Stomach (tissue), 8 donors: ENCODE measurements at regions not wholly inside any gene's neighbourhood (a gene's known extent, or its start where the extent isn't known, plus 50 kb on each side); places are given as distances from the start of the nearest gene placed in this dataset.

ENCODE experiments used
- DNase-seq, 2 donors: peaks; one replicate each; pipeline versions ENCODE4 v3.0.0 to v3.0.0-alpha.2; 2013 to 2019
- H3K27ac ChIP-seq, 5 donors: fragments of 200-600 bp in 4 of 5; sonication (generic) in 4 of 5; one replicate each; pipeline ENCODE4 v1.5.1; 2013 to 2019; ENCODE audit warnings: mild to moderate bottlenecking in 1 of 5, moderate library complexity in 1 of 5
- H3K27me3 ChIP-seq, 3 donors: fragments of 200-600 bp; sonication (generic); one replicate each; pipeline ENCODE4 v1.5.1; 2017 to 2019; ENCODE audit warnings: mixed run types in 1 of 3
- H3K36me3 ChIP-seq, 4 donors: fragments of 200-600 bp; sonication (generic); 1 replicate in 3 of 4; 2 replicates in 1 of 4; pipeline ENCODE4 v1.5.1; 2016 to 2019
- H3K4me1 ChIP-seq, 4 donors: fragments of 200-600 bp; sonication (generic); one replicate each; pipeline ENCODE4 v1.5.1; 2016 to 2019
- H3K4me3 ChIP-seq, 4 donors: fragments of 200-600 bp; sonication (generic) in 3 of 4; one replicate each; pipeline ENCODE4 v1.5.1; 2016 to 2019; ENCODE audit warnings: mild to moderate bottlenecking in 1 of 4
- H3K9me3 ChIP-seq, 4 donors: fragments of 200-600 bp; sonication (generic); one replicate each; pipeline ENCODE4 v1.5.1; 2016 to 2019
- CTCF ChIP-seq, 7 experiments: fragments of 450-650 bp in 4 of 7; fragments of 200-600 bp in 3 of 7; sonication (generic) in 3 of 7; IDR thresholded peaks; one replicate each; pipeline ENCODE4 v1.5.1; 2016 to 2019; ENCODE audit warnings: antibody characterized with exemption in 7 of 7, control low read depth in 2 of 7, mild to moderate bottlenecking in 1 of 7
- EP300 ChIP-seq: sonication (generic); formaldehyde crosslinking; IDR thresholded peaks from one replicate; pipeline ENCODE4 v1.6.1; 2017; ENCODE audit warnings: antibody characterized with exemption
- POLR2A ChIP-seq, 4 donors: fragments of 450-650 bp; IDR thresholded peaks; one replicate each; pipeline ENCODE4 v1.6.1; 2016; ENCODE audit warnings: antibody characterized with exemption in 4 of 4, control low read depth in 2 of 4, mild to moderate bottlenecking in 1 of 4, moderate library complexity in 1 of 4
- POLR2AphosphoS5 ChIP-seq, 3 donors: sonication (generic); formaldehyde crosslinking; IDR thresholded peaks; one replicate each; pipeline ENCODE4 v1.6.1; 2016; ENCODE audit warnings: antibody characterized with exemption in 3 of 3
- WGBS, 5 donors: extraction: QIAGEN DNeasy Blood & Tissue Kit in 3 of 5; methylation state at CpG; one replicate each; pipeline versions ENCODE4 v1.1.5 to v1.1.7; 2013 to 2018; 5-methylcytosine and 5-hydroxymethylcytosine counted together
- intact Hi-C: fragments of 100-400 bp; cut with DNase I; formaldehyde crosslinking; loops from one replicate; pipeline ENCODE4 v1.15.1; 2023; ENCODE audit warnings: low total_unique reads
- donor health status: healthy with polysubstance abuse.
- donor health status: Bipolar disorder and iron deficiency.
- donor health status: healthy.

- WGBS, 5 donors, result 59 to 87% (median 70%) methylated on average over 4 of the region's 4 CpGs
- Histone ChIP-seq H3K27ac (no peak overlapping the region), H3K9me3 (no peaks in the 10 kb centered on the region), H3K4me1 (no peaks in the 10 kb centered on the region), H3K27me3 (no peaks in the 10 kb centered on the region), H3K36me3 (no peaks in the 10 kb centered on the region), H3K4me3 (no peak overlapping the region)
- TF ChIP-seq CTCF (IDR thresholded peaks at IDR 0.05), result no peak
- no peak for TF ChIP-seq POLR2A (IDR thresholded peaks at IDR 0.05)
- no peak for TF ChIP-seq EP300
- TF ChIP-seq POLR2AphosphoS5 (IDR thresholded peaks at IDR 0.05), result no peak
- intact Hi-C loops, result no loop called here
- no peak for DNase-seq
Observed at GRCh38 chr18:72114801-72115594, 429.1 kb downstream of the CBLN2 start.

DNA sequence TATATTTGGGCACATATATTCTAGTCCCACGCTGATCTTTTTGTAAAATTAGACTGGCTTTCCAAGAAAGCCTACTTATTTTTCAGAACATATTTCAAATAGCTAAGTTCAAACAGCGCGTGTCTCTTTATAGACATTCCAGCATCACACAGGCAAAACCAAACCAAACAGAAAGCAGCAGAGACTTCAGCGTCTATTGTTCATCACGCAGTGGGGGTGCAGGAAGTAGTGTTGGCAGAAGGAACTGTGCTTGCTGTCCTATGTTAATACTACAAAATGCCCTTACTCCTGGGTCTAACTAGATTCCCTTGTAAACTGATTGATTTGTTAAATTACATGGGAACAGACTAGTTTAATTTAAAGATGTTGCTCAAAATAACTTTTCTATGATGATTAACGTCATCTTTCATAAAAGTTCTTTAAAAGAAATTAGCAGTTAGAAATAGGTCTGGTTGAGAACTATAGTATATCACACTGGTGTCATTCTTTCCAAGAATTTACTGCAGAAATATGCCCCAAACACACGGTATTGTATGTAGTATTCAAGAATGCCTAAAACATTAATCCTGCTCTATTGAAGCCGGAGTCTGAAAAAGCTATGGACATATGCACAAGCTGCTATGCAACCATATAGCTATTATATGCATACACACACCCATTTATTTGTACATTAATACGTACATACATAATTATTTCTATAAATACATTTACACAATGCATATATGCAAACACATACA, 436.3 kb downstream of the CBLN2 start:
- no peaks in the 10 kb centered on the region for H3K9me3 ChIP-seq
- DNase-seq, result peak in 1 of 2 donors; percentile 53
- intact Hi-C loops, result no loop called here
- H3K27ac ChIP-seq, result no peak overlapping the region
- H3K36me3 ChIP-seq, result no peaks in the 10 kb centered on the region
- WGBS, 5 donors, result 31 to 43% (median 39%) methylated on average over 9 of the region's 9 CpGs
- no peaks in the 10 kb centered on the region for H3K4me1 ChIP-seq
- no peaks in the 10 kb centered on the region for H3K27me3 ChIP-seq
- no peak for TF ChIP-seq POLR2AphosphoS5 (IDR thresholded peaks at IDR 0.05)
- TF ChIP-seq POLR2A (IDR thresholded peaks at IDR 0.05), result no peak
- TF ChIP-seq CTCF (IDR thresholded peaks at IDR 0.05), result no peak
- no peak for TF ChIP-seq EP300
- no peak overlapping the region for H3K4me3 ChIP-seq

DNA sequence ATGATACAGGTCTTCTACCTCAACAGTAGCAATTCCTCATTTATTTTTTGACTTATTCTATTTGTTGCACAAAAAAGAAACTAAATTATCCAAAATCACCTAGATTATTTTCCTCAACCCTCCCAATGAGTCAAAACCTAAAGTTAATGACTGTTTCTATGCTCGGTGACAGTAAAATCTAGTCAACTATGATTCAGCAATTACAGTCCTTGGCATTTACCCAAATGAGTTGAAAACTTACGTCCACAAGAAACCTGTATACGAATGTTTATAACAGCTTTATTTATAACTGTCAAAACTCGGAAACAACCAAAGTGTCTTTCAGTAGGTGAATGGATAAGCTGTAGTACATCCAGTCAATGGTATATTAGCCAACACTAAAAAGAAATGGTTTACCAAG, 439.3 kb downstream of the CBLN2 start:
- Histone ChIP-seq H3K4me3 (no peak overlapping the region), H3K4me1 (no peaks in the 10 kb centered on the region), H3K9me3 (no peaks in the 10 kb centered on the region), H3K27ac (no peak overlapping the region), H3K27me3 (no peaks in the 10 kb centered on the region), H3K36me3 (no peaks in the 10 kb centered on the region)
- intact Hi-C loops, result no loop called here
- no peak for TF ChIP-seq EP300
- WGBS, 5 donors, result 70 to 89% (median 82%) methylated on average over 4 of the region's 4 CpGs
- DNase-seq, result no peak

GRCh38 chr18:72102412-72102811, 441.7 kb downstream of the CBLN2 start:
- TF ChIP-seq POLR2AphosphoS5 (IDR thresholded peaks at IDR 0.05) (no peak), CTCF (IDR thresholded peaks at IDR 0.05) (no peak), EP300 (no peak), POLR2A (IDR thresholded peaks at IDR 0.05) (no peak)
- Histone ChIP-seq H3K4me1 (no peaks in the 10 kb centered on the region), H3K9me3 (peaks cover 0 to 11% (median 0%) of the 10 kb centered on the region in 4 donors), H3K4me3 (no peak overlapping the region), H3K36me3 (no peaks in the 10 kb centered on the region), H3K27me3 (no peaks in the 10 kb centered on the region), H3K27ac (no peak overlapping the region)
- DNase-seq, result no peak
- WGBS, 5 donors, result 44 to 70% (median 50%) methylated on average over 2 of the region's 2 CpGs
- intact Hi-C loops, result no loop called here
